Body of pancreas (tissue), 4 donors: ENCODE measurements at regions not wholly inside any gene's neighbourhood (a gene's known extent, or its start where the extent isn't known, plus 50 kb on each side); places are given as distances from the start of the nearest gene placed in this dataset.

Source experiments
- CTCF ChIP-seq, 7 experiments: fragments of 450-650 bp in 4 of 7; fragments of 200-600 bp in 3 of 7; sonication (generic) in 3 of 7; IDR thresholded peaks; one replicate each; pipeline ENCODE4 v1.5.1; 2016 to 2019; ENCODE audit warnings: antibody characterized with exemption in 7 of 7
- POLR2A ChIP-seq, 3 donors: fragments of 450-650 bp; IDR thresholded peaks; one replicate each; pipeline ENCODE4 v1.6.1; 2016; ENCODE audit warnings: antibody characterized with exemption in 3 of 3, mild to moderate bottlenecking in 2 of 3

DNA sequence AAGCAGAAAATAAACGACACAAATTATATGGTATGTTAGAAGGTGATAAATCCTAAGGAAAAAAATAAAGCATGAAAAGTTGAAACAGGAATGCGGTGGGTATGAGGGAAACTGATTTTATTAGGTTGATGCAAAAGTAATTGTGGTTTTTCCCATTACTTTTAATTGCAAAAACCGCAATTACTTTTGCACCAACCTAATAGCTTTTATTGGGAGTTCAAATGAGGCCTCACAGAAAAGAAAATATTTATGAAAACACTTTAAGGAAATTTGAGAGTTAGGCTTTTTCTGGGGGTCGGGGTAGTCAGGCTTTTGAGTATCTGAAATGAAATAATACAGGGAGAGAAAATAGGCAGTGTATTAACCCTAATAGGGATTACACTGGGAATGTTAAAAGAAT, 397.0 kb upstream of the KHDRBS2 start:
- TF ChIP-seq CTCF (IDR thresholded peaks at IDR 0.05) (no peak), POLR2A (IDR thresholded peaks at IDR 0.05) (no peak)
